HCT116 (cell line): ENCODE measurements at regions not wholly inside any gene's neighbourhood (a gene's known extent, or its start where the extent isn't known, plus 50 kb on each side); places are given as distances from the start of the nearest gene placed in this dataset.

Source experiments
- ATAC-seq: fragments of 200-7000 bp; cut with Tn5 transposase; 2 replicates; pipeline ENCODE4 v1.9.1; 2020; ENCODE audit warnings: mild to moderate bottlenecking, moderate library complexity
- BruUV-seq: library from RNA; stranded (reverse); fragments of 400-500 nt; replicated peaks from 2 replicates; lab custom pipeline; 2021; lab: Mats Ljungman, UMichigan
- CTCF ChIA-PET: fragments of 300-600 bp; sonication (Branson Sonifier 250); formaldehyde crosslinking; loops from one replicate; lab custom pipeline; 2021; ENCODE audit warnings: antibody characterized with exemption; lab: Charles Lee
- POLR2A ChIA-PET: fragments of 300-600, 350-600 bp; sonication (Branson Sonifier 250); formaldehyde crosslinking; loops from one replicate; lab custom pipeline; 2021; ENCODE audit warnings: antibody characterized with exemption; lab: Charles Lee
- RAD21 ChIA-PET, 2 experiments: fragments of 300-600 bp; sonication (Branson Sonifier 250); formaldehyde crosslinking; loops; one replicate each; lab custom pipeline; 2023; ENCODE audit warnings: low total read pairs in 2 of 2; ENCODE audit not compliant: uncharacterized antibody in 2 of 2, unreplicated experiment in 2 of 2, low non-redundant PET in 1 of 2; lab: Charles Lee
- DNase-seq: peaks from one replicate; pipeline ENCODE4 v3.0.0-alpha.2; 2010; ENCODE audit warnings: low read depth, low spot score
- H2AFZ ChIP-seq: fragments of 200-600 bp; shearing (Covaris generic), sonication (generic); 2 replicates; pipeline ENCODE4 v1.6.1; 2017; ENCODE audit warnings: low read depth, mixed run types, mixed read lengths, antibody characterized with exemption, low read length; ENCODE audit not compliant: poor library complexity, severe bottlenecking
- H3K27ac ChIP-seq: 2 replicates; pipeline ENCODE4 v1.5.1; 2012; ENCODE audit warnings: low read depth, low read length
- H3K27me3 ChIP-seq: fragments of 200-600 bp; sonication (generic); 2 replicates; pipeline ENCODE4 v1.6.1; 2016; ENCODE audit warnings: mixed run types, low read length, mixed read lengths; ENCODE audit not compliant: insufficient read depth
- H3K36me3 ChIP-seq, 2 experiments: fragments of 200-500 bp in 1 of 2; fragments of 200-600 bp in 1 of 2; sonication (Bioruptor generic) in 1 of 2; sonication (generic) in 1 of 2; 2 replicates each; pipeline versions ENCODE4 v1.5.1 to v1.6.1; 2014 to 2016; ENCODE audit warnings: low read length in 2 of 2, inconsistent platforms in 1 of 2, mixed read lengths in 1 of 2, mixed run types in 1 of 2; ENCODE audit not compliant: insufficient read depth in 2 of 2, control insufficient read depth in 1 of 2
- H3K4me1 ChIP-seq, 2 experiments: fragments of 200-600 bp in 1 of 2; sonication (generic) in 1 of 2; 2 replicates each; pipeline versions ENCODE4 v1.5.1 to v1.6.1; 2012 to 2017; ENCODE audit warnings: low read length in 2 of 2, inconsistent platforms in 1 of 2, mild to moderate bottlenecking in 1 of 2, mixed read lengths in 1 of 2, mixed run types in 1 of 2, moderate library complexity in 1 of 2; ENCODE audit not compliant: insufficient read depth in 2 of 2, control insufficient read depth in 1 of 2
- H3K4me2 ChIP-seq: fragments of 200-600 bp; sonication (generic); 2 replicates; pipeline ENCODE4 v1.6.1; 2017; ENCODE audit warnings: mixed run types, low read length, mixed read lengths
- H3K4me3 ChIP-seq, 2 experiments: fragments of 200-600 bp in 1 of 2; sonication (generic) in 1 of 2; replicated peaks in 1 of 2; 2 replicates each; pipeline ENCODE4 v1.5.1; 2011 to 2016; ENCODE audit warnings: low read length in 2 of 2, control low read depth in 1 of 2, low read depth in 1 of 2, mild to moderate bottlenecking in 1 of 2, mixed read lengths in 1 of 2, mixed run types in 1 of 2
- H3K79me2 ChIP-seq: fragments of 200-600 bp; sonication (generic); 2 replicates; pipeline ENCODE4 v1.6.1; 2017; ENCODE audit warnings: mild to moderate bottlenecking, mixed run types, low read length, moderate library complexity, mixed read lengths; ENCODE audit not compliant: insufficient read depth
- H3K9ac ChIP-seq: fragments of 200-600 bp; sonication (generic); 2 replicates; pipeline ENCODE4 v1.6.1; 2016; ENCODE audit warnings: low read length, mixed read lengths
- H3K9me2 ChIP-seq: fragments of 200-600 bp; sonication (generic), shearing (Covaris generic); 2 replicates; pipeline ENCODE4 v1.6.1; 2017; ENCODE audit warnings: mixed run types, mild to moderate bottlenecking, moderate library complexity; ENCODE audit not compliant: insufficient read depth
- H3K9me3 ChIP-seq, 2 experiments: fragments of 200-500 bp in 1 of 2; fragments of 200-600 bp in 1 of 2; sonication (Bioruptor generic) in 1 of 2; sonication (generic) in 1 of 2; 2 replicates each; pipeline ENCODE4 v1.6.1; 2014 to 2017; ENCODE audit warnings: low read length in 2 of 2, mixed read lengths in 2 of 2, inconsistent platforms in 1 of 2, low read depth in 1 of 2, mild to moderate bottlenecking in 1 of 2, mixed run types in 1 of 2, moderate library complexity in 1 of 2; ENCODE audit not compliant: control insufficient read depth in 1 of 2, insufficient read depth in 1 of 2
- H4K20me1 ChIP-seq: fragments of 200-600 bp; sonication (generic), shearing (Covaris generic); 2 replicates; pipeline ENCODE4 v1.6.1; 2017; ENCODE audit warnings: mixed run types, mild to moderate bottlenecking, moderate library complexity; ENCODE audit not compliant: insufficient read depth
- CEBPB ChIP-seq: IDR thresholded peaks from 2 replicates; pipeline ENCODE4 v1.6.1; 2012; ENCODE audit warnings: low read depth
- ELF1 ChIP-seq: IDR thresholded peaks from 2 replicates; pipeline ENCODE4 v1.6.1; 2012; ENCODE audit warnings: low read depth, borderline replicate concordance
- EZH2 ChIP-seq: fragments of 200-600 bp; sonication (generic); IDR thresholded peaks from 2 replicates; pipeline ENCODE4 v1.6.1; 2017; ENCODE audit warnings: antibody characterized with exemption, mixed run types
- FOSL1 ChIP-seq: IDR thresholded peaks from 2 replicates; pipeline ENCODE4 v1.6.1; 2012; ENCODE audit warnings: low read depth
- JUND ChIP-seq: IDR thresholded peaks from 2 replicates; pipeline ENCODE4 v1.6.1; 2012
- POLR2A ChIP-seq: IDR thresholded peaks from 2 replicates; pipeline ENCODE4 v1.7.0; 2011; ENCODE audit warnings: borderline replicate concordance; ENCODE audit not compliant: insufficient read depth, insufficient read length; ENCODE audit errors: extremely low read depth
- POLR2AphosphoS5 ChIP-seq: IDR thresholded peaks from 2 replicates; pipeline ENCODE4 v1.6.1; 2011; ENCODE audit warnings: mild to moderate bottlenecking, low read depth, low read length, moderate library complexity
- SP1 ChIP-seq: IDR thresholded peaks from 2 replicates; pipeline ENCODE4 v1.6.1; 2012; ENCODE audit warnings: low read depth
- SRF ChIP-seq: IDR thresholded peaks from 2 replicates; pipeline ENCODE4 v1.6.1; 2012; ENCODE audit warnings: low read depth
- YY1 ChIP-seq: IDR thresholded peaks from 2 replicates; pipeline ENCODE4 v1.6.1; 2011; ENCODE audit warnings: low read length, low read depth, moderate library complexity, mild to moderate bottlenecking; ENCODE audit not compliant: insufficient replicate concordance; ENCODE audit errors: extremely low read depth
- ZBTB33 ChIP-seq: IDR thresholded peaks from 2 replicates; pipeline ENCODE4 v1.6.1; 2011; ENCODE audit warnings: mild to moderate bottlenecking, low read length, moderate library complexity; ENCODE audit not compliant: insufficient replicate concordance; ENCODE audit errors: extremely low read depth
- ZFX ChIP-seq: fragments of 450-650 bp; IDR thresholded peaks from 2 replicates; pipeline ENCODE4 v1.6.1; 2017
- intact Hi-C: fragments of 100-400 bp; cut with micrococcal nuclease; formaldehyde crosslinking; loops from 2 replicates; pipeline ENCODE4 v1.10.0; 2022
- TF ChIP-seq, protein P1 (sequence below): IDR thresholded peaks from 2 replicates; pipeline ENCODE4 v1.6.1; 2012
- TF ChIP-seq, protein P2 (sequence below), 3 experiments: fragments of 200-600 bp in 1 of 3; sonication (generic) in 1 of 3; IDR thresholded peaks in 2 of 3; conservative IDR thresholded peaks in 1 of 3; 2 replicates each; pipeline ENCODE4 v1.5.1; 2012 to 2017; ENCODE audit warnings: low read depth in 2 of 3, low read length in 2 of 3, antibody characterized with exemption in 1 of 3, borderline replicate concordance in 1 of 3, control low read depth in 1 of 3, mild to moderate bottlenecking in 1 of 3, mixed read lengths in 1 of 3, mixed run types in 1 of 3, moderate library complexity in 1 of 3; ENCODE audit not compliant: insufficient read depth in 1 of 3

- peaks cover 38% of the 10 kb centered on the region for H3K27me3 ChIP-seq
- no TSS peak for BruUV-seq
- DNase-seq (no peak), ATAC-seq (no peak)
- H3K9me3 ChIP-seq = no peaks in the 10 kb centered on the region
- no peak overlapping the region for H3K4me2 ChIP-seq
- no peaks in the 10 kb centered on the region for H4K20me1 ChIP-seq
- ChIA-PET POLR2A (no interaction called here), RAD21 (no interaction called here), CTCF (no interaction called here)
- H2AFZ ChIP-seq = no peak overlapping the region
- H3K9me2 ChIP-seq = no peaks in the 10 kb centered on the region
- no peaks in the 10 kb centered on the region for H3K79me2 ChIP-seq
- no peak overlapping the region for H3K4me3 ChIP-seq
- no peaks in the 10 kb centered on the region for H3K4me1 ChIP-seq
- intact Hi-C loops = no loop called here
- H3K36me3 ChIP-seq = no peaks in the 10 kb centered on the region
- no peak overlapping the region for H3K27ac ChIP-seq
- TF ChIP-seq ZBTB33 (no peak), POLR2A (no peak), SRF (no peak), POLR2AphosphoS5 (no peak), FOSL1 (no peak), ZFX (no peak), CEBPB (no peak), JUND (no peak)
- TF ChIP-seq, protein P1, sequence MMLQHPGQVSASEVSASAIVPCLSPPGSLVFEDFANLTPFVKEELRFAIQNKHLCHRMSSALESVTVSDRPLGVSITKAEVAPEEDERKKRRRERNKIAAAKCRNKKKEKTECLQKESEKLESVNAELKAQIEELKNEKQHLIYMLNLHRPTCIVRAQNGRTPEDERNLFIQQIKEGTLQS = no peak
- H3K9ac ChIP-seq = no peak overlapping the region
Observed at GRCh38 chr15:29348336-29348914, 78.8 kb upstream of the NSMCE3 start.

GRCh38 chr15:29346998-29347397 is 77.4 kb upstream of the NSMCE3 start:
- RAD21 ChIA-PET = no interaction called here
- DNase-seq = no peak
- intact Hi-C loops = no loop called here
- POLR2A ChIA-PET = no interaction called here
- no peak overlapping the region for H3K4me2 ChIP-seq
- ATAC-seq = no peak
- H3K9me3 ChIP-seq = no peaks in the 10 kb centered on the region
- H3K9ac ChIP-seq = no peak overlapping the region
- BruUV-seq = no TSS peak
- H3K4me1 ChIP-seq = no peaks in the 10 kb centered on the region
- no peaks in the 10 kb centered on the region for H3K36me3 ChIP-seq
- no peaks in the 10 kb centered on the region for H4K20me1 ChIP-seq
- H3K9me2 ChIP-seq = no peaks in the 10 kb centered on the region
- TF ChIP-seq EZH2 (no peak), YY1 (no peak), CEBPB (no peak), ELF1 (no peak), SP1 (no peak)
- TF ChIP-seq, protein P1 = no peak
- TF ChIP-seq, protein P2, sequence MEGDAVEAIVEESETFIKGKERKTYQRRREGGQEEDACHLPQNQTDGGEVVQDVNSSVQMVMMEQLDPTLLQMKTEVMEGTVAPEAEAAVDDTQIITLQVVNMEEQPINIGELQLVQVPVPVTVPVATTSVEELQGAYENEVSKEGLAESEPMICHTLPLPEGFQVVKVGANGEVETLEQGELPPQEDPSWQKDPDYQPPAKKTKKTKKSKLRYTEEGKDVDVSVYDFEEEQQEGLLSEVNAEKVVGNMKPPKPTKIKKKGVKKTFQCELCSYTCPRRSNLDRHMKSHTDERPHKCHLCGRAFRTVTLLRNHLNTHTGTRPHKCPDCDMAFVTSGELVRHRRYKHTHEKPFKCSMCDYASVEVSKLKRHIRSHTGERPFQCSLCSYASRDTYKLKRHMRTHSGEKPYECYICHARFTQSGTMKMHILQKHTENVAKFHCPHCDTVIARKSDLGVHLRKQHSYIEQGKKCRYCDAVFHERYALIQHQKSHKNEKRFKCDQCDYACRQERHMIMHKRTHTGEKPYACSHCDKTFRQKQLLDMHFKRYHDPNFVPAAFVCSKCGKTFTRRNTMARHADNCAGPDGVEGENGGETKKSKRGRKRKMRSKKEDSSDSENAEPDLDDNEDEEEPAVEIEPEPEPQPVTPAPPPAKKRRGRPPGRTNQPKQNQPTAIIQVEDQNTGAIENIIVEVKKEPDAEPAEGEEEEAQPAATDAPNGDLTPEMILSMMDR (IDR thresholded peaks at IDR 0.05 in 2 of 3, conservative IDR thresholded peaks at IDR 0.05 in 1 of 3; ENCODE audit: borderline replicate concordance in 1 of 3, insufficient read depth in 1 of 3, low read depth in 2 of 3, low read length in 2 of 3) = no peak
- TF ChIP-seq, all 23 proteins: peak for 0
- H2AFZ ChIP-seq = no peak overlapping the region
- CTCF ChIA-PET = no interaction called here
- no peak overlapping the region for H3K4me3 ChIP-seq
- H3K27ac ChIP-seq = no peak overlapping the region
- H3K27me3 ChIP-seq = peaks cover 26% of the 10 kb centered on the region
- no peaks in the 10 kb centered on the region for H3K79me2 ChIP-seq
